Effector memory CD4-positive, alpha-beta T cell (primary cell): ENCODE measurements at regions not wholly inside any gene's neighbourhood (a gene's known extent, or its start where the extent isn't known, plus 50 kb on each side); places are given as distances from the start of the nearest gene placed in this dataset.

ENCODE experiments used
- DNase-seq, 3 donors: peaks; one replicate each; pipeline ENCODE4 v3.0.0-alpha.2; 2020
- H3K27ac ChIP-seq: 2 replicates; pipeline ENCODE4 v1.7.0; 2013; ENCODE audit warnings: mild to moderate bottlenecking, low read length, moderate library complexity; ENCODE audit not compliant: insufficient read depth, poor library complexity, severe bottlenecking
- H3K27me3 ChIP-seq: replicated peaks from 2 replicates; pipeline ENCODE4 v1.7.0; 2013; ENCODE audit warnings: mild to moderate bottlenecking, low read length; ENCODE audit not compliant: insufficient read depth, control insufficient read depth, poor library complexity, severe bottlenecking
- H3K36me3 ChIP-seq: 2 replicates; pipeline ENCODE4 v1.7.0; 2013; ENCODE audit warnings: mild to moderate bottlenecking, low read length, moderate library complexity; ENCODE audit not compliant: control insufficient read depth, insufficient read depth
- H3K4me1 ChIP-seq: 2 replicates; pipeline ENCODE4 v1.7.0; 2013; ENCODE audit warnings: low read length, mild to moderate bottlenecking; ENCODE audit not compliant: control insufficient read depth, insufficient read depth, poor library complexity, severe bottlenecking
- H3K4me3 ChIP-seq: 2 replicates; pipeline ENCODE4 v1.7.0; 2013; ENCODE audit warnings: low read length, low read depth, mild to moderate bottlenecking; ENCODE audit not compliant: insufficient read depth, poor library complexity, severe bottlenecking
- H3K9me3 ChIP-seq: 2 replicates; pipeline ENCODE4 v1.7.0; 2013; ENCODE audit warnings: mild to moderate bottlenecking, low read length, moderate library complexity; ENCODE audit not compliant: control insufficient read depth

DNA sequence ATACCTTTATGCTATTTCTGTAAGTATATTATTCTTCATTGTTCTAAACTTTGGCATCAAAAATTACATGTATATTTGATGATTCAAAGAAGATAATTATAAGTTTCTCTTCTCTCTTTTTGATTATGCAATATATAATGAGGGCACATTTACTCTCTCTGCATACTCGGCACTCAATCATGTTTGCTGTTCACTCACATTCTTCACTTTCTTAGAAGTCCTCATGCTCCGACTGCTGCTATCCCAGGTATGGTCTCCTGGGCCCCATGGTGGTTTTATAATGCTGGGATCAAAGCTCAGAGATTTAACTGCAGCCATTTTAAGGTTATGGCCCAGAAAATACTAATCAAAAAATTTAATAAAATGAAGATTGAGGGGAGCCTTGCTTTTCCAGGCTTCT, 529.7 kb upstream of the IL12A start:
- Histone ChIP-seq H3K36me3 (no peaks in the 10 kb centered on the region), H3K27me3 (no peaks in the 10 kb centered on the region), H3K4me3 (no peak overlapping the region), H3K9me3 (no peaks in the 10 kb centered on the region), H3K4me1 (no peaks in the 10 kb centered on the region), H3K27ac (no peak overlapping the region)
- no peak for DNase-seq

DNA sequence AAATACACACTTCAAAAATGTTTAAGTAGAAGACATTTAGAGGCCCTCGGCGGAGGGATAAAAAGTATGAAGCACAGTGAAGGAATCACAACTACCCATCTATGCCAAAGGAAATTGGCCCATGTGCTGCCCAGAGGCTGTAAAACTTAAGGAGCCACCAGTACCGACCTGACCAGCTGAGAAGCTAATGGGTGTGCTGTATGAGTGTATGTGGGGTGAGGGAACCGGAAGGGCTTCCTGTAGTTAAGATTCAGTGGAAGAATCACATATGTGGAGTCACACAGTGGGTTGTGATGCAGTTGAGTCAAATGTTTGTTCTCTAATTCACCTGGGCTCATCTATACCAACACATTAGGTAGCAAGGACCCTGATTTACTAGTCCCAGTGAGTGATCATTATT, 516.0 kb upstream of the IL12A start:
- Histone ChIP-seq H3K4me3 (no peak overlapping the region), H3K9me3 (no peaks in the 10 kb centered on the region), H3K4me1 (no peaks in the 10 kb centered on the region), H3K27ac (no peak overlapping the region), H3K36me3 (no peaks in the 10 kb centered on the region), H3K27me3 (no peaks in the 10 kb centered on the region)
- no peak for DNase-seq

DNA sequence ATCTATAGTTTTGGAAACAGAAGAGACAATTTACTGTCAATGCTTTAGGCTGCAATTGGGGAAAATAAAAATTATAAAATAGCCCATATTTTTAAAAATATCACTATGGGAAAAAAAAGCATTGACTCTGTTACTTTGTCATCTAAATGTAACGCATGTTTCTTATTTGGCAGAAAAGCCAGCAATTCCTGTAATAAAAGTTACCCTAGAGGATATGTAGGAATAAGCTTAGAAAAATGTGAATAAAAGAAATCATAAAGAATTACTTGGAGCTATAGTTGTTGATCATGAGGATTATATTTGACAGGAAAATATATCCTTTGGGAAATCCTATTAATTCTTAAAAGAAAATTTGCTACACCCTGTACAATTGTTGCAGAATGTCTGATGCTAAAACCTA, 515.4 kb upstream of the IL12A start:
- H3K4me3 ChIP-seq = no peak overlapping the region
- no peak for DNase-seq
- H3K36me3 ChIP-seq = no peaks in the 10 kb centered on the region
- H3K27ac ChIP-seq = no peak overlapping the region
- no peaks in the 10 kb centered on the region for H3K27me3 ChIP-seq
- H3K9me3 ChIP-seq = no peaks in the 10 kb centered on the region
- H3K4me1 ChIP-seq = no peaks in the 10 kb centered on the region

- no peaks in the 10 kb centered on the region for H3K9me3 ChIP-seq
- H3K4me3 ChIP-seq = no peak overlapping the region
- no peaks in the 10 kb centered on the region for H3K27me3 ChIP-seq
- no peak overlapping the region for H3K27ac ChIP-seq
- no peaks in the 10 kb centered on the region for H3K36me3 ChIP-seq
- no peak for DNase-seq
- no peaks in the 10 kb centered on the region for H3K4me1 ChIP-seq
Observed at GRCh38 chr3:159480046-159480445, 508.6 kb upstream of the IL12A start.

DNA sequence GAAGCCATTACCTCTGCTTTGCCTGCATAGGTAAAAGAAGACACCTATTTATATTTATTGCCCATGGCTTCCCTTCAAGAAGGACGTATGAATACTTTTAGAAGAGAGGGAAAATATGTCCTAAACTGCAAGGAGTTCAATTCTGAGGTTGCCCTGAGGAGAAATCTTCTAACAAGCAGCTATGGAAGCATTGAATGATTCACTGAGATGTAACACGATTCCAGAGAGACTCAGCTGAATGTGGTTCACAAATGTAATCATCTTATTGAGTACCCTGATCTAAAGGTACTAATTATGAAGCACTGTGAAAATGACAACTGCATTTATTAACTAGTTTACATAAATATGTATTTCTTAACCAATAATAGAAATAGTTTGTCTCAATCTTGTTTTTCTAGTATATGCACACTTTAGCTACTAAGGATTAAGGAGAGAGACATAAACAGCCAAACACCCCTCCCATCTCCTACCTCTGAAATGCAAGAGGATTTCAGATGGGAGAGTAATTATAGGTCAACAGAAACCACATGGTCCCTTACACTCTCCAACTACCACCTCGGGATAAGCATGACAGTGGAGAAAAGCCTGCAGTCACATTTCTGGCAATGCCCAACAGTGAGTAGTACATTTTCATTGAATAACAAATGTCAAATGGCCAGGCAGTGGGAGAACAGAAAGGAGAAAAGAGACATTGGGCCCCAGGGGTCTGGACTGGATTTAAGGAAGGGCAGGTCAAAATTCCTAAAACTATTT, 506.2 kb upstream of the IL12A start:
- no peak overlapping the region for H3K4me3 ChIP-seq
- DNase-seq = no peak

DNA sequence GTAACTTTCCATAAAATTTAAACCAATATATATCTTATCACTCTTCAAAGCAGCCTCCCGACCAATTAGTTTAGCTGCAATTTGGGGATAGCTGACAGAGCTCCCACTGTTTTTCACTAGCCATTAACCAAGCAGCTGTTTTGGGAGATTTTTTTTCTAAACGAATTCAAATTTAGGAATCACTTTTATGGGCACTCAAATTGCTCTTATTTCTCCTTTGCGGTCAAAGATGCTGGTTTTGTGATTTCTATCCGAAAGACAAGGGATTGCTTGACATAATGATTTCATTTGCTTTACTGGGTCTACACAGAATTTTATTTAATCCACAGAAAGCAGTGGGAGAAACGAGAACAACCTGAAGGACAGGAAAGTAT, 505.7 kb upstream of the IL12A start:
- DNase-seq = no peak
- Histone ChIP-seq H3K4me1 (no peaks in the 10 kb centered on the region), H3K36me3 (no peaks in the 10 kb centered on the region), H3K9me3 (no peaks in the 10 kb centered on the region), H3K27me3 (no peaks in the 10 kb centered on the region), H3K27ac (no peak overlapping the region), H3K4me3 (no peak overlapping the region)

More for the DNA sequence above, 506.2 kb upstream of the IL12A start:
- no peaks in the 10 kb centered on the region for H3K36me3 ChIP-seq
- no peaks in the 10 kb centered on the region for H3K9me3 ChIP-seq
- H3K4me1 ChIP-seq = no peaks in the 10 kb centered on the region
- no peaks in the 10 kb centered on the region for H3K27me3 ChIP-seq
- H3K27ac ChIP-seq = no peak overlapping the region

- DNase-seq = no peak
- Histone ChIP-seq H3K9me3 (no peaks in the 10 kb centered on the region), H3K4me3 (no peak overlapping the region), H3K27ac (no peak overlapping the region), H3K36me3 (no peaks in the 10 kb centered on the region), H3K27me3 (no peaks in the 10 kb centered on the region), H3K4me1 (no peaks in the 10 kb centered on the region)
Observed at GRCh38 chr3:159486580-159486979, 502.1 kb upstream of the IL12A start.

DNA sequence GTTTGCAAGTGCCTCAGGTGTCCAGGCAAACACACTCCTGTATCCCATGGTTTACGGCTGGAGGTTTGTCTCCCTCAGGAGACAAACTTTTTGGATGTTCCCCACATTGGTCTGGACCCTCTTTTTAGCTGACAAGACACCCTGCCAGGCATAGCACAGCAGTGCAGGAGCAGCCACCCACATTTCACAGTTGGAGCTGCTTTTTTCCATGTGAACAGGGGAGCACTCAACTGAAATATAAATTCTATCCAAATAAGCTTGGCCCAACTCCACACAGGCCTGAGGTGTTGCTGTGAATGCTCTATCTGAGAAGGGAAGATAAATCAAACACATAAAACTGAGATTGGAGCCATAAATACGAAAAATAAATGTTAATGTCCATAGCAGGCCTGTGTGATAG, 501.3 kb upstream of the IL12A start:
- Histone ChIP-seq H3K36me3 (no peaks in the 10 kb centered on the region), H3K4me1 (no peaks in the 10 kb centered on the region), H3K27me3 (no peaks in the 10 kb centered on the region), H3K27ac (no peak overlapping the region), H3K4me3 (no peak overlapping the region), H3K9me3 (no peaks in the 10 kb centered on the region)
- DNase-seq = no peak

DNA sequence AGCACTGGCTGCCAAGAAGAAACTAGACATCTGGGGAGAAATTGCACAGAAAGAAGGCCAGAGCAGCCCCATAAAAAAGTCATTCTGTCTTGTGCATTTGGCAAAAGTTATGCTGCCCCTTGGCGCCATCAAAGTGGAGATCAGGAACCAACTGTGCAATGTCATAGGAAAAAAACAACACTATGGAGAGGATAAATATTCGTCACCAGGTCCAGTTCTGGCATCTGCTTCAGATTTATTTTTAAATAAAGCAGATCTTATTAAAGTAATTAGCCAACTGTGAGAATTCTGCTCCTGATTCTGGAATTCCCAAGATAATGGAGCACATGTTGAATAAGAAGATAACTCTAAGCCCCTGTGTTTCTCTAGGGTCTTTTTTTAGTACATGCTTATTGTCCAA, 500.0 kb upstream of the IL12A start:
- no peaks in the 10 kb centered on the region for H3K9me3 ChIP-seq
- no peaks in the 10 kb centered on the region for H3K36me3 ChIP-seq
- H3K4me1 ChIP-seq = no peaks in the 10 kb centered on the region
- no peak overlapping the region for H3K4me3 ChIP-seq
- no peak for DNase-seq
- H3K27me3 ChIP-seq = no peaks in the 10 kb centered on the region
- H3K27ac ChIP-seq = no peak overlapping the region

DNA sequence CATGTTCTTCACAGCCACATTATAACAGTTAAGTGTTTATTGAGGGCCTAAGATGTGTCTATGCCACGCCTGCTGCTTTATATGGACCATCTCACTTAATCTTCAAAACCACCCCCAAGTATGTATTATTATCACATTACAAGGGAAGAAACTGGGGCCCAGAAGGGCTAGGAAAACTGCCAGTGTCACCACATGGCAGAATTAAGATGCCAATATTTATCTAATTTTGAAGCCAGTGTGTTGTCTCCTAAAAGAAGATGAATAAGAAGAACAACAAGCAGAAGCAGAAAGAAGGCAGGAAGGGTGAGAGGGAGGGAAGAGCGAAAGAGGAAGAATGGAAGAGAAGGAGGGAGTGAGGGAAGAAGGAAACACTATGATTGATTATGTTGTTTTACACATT, 491.3 kb upstream of the IL12A start:
- no peak overlapping the region for H3K4me3 ChIP-seq
- H3K4me1 ChIP-seq = no peaks in the 10 kb centered on the region
- H3K27me3 ChIP-seq = no peaks in the 10 kb centered on the region
- no peaks in the 10 kb centered on the region for H3K9me3 ChIP-seq
- DNase-seq = no peak
- no peaks in the 10 kb centered on the region for H3K36me3 ChIP-seq
- H3K27ac ChIP-seq = no peak overlapping the region
